ENCODE measurements at regions not wholly inside any gene's neighbourhood (a gene's known extent, or its start where the extent isn't known, plus 50 kb on each side); places are given as distances from the start of the nearest gene placed in this dataset.

GRCh38 chr4:20532871-20533870 is 167.1 kb upstream of the PACRGL start:
- DNase-seq: no peak

GRCh38 chr4:20538905-20539304 is 161.4 kb upstream of the PACRGL start:
- DNase-seq: no peak

GRCh38 chr4:20543131-20543530 is 157.1 kb upstream of the PACRGL start:
- no peak for DNase-seq

GRCh38 chr4:20544645-20545044 is 155.6 kb upstream of the PACRGL start:
- no peak for DNase-seq

GRCh38 chr4:20552004-20552403 is 148.3 kb upstream of the PACRGL start:
- no peak for DNase-seq

- no peak for DNase-seq
Observed at GRCh38 chr4:20554134-20554533, 146.1 kb upstream of the PACRGL start.

DNA sequence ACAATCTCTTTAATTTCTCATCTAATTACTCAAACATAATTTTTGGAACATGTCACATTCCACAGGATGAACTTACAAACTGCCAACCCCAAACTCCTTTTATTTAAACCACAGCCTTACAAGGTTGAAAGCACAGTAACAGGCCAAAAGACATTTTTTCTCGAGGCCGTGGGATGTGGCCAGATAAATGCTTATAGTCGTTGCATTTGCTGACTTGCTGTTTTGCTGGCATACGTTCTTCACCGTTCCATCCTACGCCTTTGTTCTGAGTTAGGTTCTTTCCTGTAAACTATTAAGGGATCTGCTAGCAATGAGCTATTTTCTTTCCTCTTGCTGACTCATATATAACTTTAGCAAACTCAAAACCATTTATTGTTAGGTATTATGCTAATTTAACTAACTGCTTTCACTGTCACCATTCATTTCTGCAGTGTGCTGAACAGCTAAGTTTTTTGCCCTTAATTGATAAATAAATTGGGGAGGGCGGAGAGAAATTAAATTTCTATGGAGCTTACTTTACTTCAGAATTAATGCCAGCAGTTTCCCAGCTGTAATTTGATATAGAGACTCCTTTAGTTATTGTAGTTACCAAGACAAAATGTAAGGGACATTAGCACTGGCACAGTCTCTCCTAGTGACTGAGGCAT is 135.1 kb upstream of the PACRGL start:
- no peak for DNase-seq

- DNase-seq: no peak
Observed at GRCh38 chr4:20570981-20571715, 129.1 kb upstream of the PACRGL start.

DNA sequence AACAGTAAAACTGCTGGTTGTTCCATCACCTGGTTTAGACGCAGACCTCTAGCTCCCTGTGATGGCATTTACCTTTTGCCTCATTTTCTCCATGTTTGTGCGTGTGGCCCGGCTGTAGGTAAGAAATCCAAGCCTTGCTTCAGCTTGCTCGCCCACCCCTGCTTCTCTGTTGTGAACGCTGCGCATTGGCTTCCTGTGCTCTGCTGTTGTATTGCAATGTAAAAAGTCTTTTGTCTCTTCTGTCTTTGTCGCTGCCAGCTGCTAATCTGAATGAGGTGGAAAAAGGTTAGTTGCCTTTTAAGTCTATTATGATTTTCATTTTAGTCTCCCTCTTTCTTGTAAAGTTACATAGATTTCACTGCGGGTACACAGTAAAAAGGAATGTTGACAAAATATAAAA is 127.3 kb upstream of the PACRGL start:
- DNase-seq: no peak

- DNase-seq: no peak
Observed at GRCh38 chr4:20574986-20575385, 125.3 kb upstream of the PACRGL start.

- DNase-seq: no peak
Observed at GRCh38 chr4:20575486-20575885, 124.8 kb upstream of the PACRGL start.

DNA sequence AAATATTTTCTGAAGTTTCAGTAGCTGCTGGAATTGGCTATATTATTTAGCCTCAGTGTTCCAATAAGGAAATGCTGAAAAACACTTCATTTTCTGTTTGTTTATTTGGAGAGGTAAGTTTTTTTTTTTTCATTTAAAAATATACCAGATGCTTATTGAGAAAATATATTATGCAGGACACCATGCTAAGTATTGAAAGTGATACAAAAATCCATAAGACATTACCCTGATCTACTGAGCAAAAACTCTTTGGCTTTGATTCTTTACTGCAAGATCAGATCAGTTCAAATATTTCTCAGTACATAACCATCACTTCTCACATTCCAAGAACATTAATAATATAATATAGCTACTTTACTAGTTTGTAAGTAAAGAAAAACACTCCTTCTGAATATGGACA is 123.4 kb upstream of the PACRGL start:
- no peak for DNase-seq

- no peak for DNase-seq
Observed at GRCh38 chr4:20577702-20578101, 122.6 kb upstream of the PACRGL start.

- no peak for DNase-seq
Observed at GRCh38 chr4:20580907-20581306, 119.4 kb upstream of the PACRGL start.

GRCh38 chr4:20589436-20589835 is 110.8 kb upstream of the PACRGL start:
- no peak for DNase-seq

DNA sequence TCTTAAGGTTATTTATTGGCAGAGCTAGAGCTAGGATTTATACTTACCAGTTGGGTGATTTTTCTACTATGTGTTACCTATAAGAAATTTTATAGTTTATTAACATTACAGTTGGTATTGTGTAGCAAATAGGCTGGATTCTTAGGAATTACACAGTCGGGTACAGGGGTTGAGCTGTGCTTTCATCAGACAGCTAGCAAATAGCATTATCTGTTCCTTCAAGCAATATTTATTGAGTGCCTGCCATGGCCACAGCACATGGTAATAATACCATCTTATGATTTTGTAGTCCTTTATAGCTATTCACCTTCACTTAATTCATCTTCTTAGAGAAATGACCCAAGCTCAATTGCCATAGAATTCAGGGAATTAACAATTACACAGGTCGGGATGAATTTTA is 109.4 kb upstream of the PACRGL start:
- DNase-seq: no peak

- no peak for DNase-seq
Observed at GRCh38 chr4:20591571-20591970, 108.7 kb upstream of the PACRGL start.

DNA sequence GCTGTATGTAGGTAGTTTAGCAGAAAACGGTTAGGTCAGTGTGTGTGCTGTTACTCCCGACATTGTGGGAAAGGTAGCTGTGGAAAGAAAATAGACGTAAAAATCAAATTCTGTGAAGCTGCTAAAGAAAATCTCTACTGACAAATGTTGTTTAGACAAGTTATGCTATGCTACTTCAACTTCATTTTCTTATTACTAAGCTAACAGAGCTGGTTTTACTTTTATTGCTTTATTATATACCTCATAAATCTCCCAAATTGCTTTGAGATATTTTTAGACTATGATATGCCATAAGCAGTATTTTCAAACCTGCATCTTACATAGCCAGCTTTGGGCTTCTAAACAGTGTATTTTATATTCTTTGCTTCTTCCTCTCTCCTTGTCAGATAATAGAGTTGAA is 108.2 kb upstream of the PACRGL start:
- DNase-seq: no peak

DNA sequence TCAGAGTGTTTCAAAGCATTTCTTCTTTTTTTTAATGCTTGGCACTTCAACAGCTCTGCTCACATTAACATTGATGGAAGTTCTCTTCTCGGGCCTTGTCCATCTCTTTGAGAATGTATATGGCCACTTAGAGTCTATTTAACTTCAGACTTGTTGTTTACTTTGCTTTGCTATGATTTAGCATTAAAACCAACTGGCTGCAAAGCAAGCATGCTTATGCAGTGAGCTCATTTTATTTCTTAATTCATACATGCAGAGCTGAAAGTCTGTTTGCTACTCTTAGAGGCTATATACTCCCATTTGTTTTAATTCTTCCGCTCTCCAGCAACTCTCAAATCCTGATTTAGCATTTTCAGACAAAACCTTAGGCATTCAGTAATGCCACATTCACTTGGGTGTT is 107.6 kb upstream of the PACRGL start:
- no peak for DNase-seq

GRCh38 chr4:20598626-20599025 is 101.6 kb upstream of the PACRGL start:
- DNase-seq: no peak

DNA sequence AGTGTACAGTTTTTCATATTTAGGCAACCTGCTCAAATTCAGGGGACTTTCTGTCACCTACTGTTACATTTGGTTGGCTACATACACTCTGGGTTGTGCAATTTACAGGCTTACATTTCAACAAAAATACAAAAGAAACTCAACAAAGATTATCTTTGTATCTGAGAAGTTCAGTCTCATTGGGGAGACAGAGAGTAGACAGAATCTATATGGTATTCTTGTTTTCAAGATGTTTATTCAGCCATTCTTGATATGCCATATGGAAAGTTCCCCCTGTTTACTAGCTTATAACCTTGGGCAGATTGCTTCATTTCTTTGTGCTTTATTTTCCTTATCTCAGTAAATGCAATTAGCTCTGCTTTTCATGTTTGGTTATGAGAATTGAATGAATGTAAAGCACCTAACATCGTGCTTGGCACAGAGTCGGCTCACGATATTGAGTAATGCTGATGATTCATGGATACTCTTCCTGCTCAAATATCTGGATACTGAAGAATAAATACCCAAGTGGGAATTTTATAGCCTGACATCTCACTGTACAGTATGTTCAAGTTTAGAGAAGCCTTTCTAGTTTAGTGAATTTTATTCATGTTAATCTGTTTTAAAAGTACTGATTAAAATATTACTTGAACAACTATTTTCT is 96.5 kb upstream of the PACRGL start:
- DNase-seq: no peak

- DNase-seq: no peak
Observed at GRCh38 chr4:20612313-20612712, 87.9 kb upstream of the PACRGL start.

GRCh38 chr4:20614816-20615215 is 85.4 kb upstream of the PACRGL start:
- no peak for DNase-seq
